LoVo (cell line): ENCODE measurements at regions not wholly inside any gene's neighbourhood (a gene's known extent, or its start where the extent isn't known, plus 50 kb on each side); places are given as distances from the start of the nearest gene placed in this dataset.
A peak's percentile ranks its signal among the peaks of the same experiment; 100 is the strongest.
"Not testable (repeated sequence)": the region's sequence is repeated elsewhere in the genome, so short reads cannot be mapped to it uniquely, and the experiment has no call there.

Source experiments
- DNase-seq: peaks from one replicate; pipeline ENCODE4 v3.0.0-alpha.2; 2016; ENCODE audit warnings: low spot score

DNA sequence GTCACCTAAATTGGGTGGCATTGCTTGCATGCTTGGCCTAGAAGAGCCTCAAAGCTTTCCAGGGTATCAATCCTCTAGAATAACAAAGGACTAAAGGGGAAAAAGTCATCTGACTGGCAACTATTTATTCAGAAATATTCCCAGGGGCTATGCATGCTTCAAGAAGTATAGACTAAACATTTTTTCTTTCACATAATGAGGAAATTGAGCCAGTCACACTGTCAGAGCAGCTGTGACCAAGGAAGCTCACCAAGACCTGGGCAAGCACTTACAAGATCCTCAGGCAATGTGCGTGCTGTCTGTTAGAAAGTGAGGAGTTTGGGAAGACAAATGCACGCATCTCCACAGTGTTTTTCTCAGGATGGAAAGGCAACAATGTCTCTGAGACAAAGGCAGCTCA is 747.2 kb downstream of the DIAPH3 start:
- DNase-seq = no peak

DNA sequence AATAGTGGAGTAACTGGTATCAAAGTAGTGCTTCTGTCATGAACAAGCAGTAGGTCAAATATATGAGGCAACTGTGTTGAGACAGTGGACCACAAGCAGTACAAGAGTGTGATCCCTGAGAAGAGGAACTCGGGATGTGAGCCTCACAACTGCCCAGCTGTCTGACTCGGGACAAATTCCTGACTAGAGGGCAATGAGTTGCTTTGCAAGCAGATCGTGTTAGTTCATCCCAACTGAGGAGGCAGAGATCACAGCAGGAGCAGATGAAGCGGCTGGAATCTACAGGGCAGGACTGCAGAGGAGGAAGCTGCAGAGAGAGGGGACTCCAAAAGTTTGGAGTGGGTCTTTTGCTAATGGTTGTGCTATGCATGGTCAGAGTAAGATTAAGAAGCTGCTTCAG is 741.1 kb downstream of the DIAPH3 start:
- DNase-seq = no peak

DNA sequence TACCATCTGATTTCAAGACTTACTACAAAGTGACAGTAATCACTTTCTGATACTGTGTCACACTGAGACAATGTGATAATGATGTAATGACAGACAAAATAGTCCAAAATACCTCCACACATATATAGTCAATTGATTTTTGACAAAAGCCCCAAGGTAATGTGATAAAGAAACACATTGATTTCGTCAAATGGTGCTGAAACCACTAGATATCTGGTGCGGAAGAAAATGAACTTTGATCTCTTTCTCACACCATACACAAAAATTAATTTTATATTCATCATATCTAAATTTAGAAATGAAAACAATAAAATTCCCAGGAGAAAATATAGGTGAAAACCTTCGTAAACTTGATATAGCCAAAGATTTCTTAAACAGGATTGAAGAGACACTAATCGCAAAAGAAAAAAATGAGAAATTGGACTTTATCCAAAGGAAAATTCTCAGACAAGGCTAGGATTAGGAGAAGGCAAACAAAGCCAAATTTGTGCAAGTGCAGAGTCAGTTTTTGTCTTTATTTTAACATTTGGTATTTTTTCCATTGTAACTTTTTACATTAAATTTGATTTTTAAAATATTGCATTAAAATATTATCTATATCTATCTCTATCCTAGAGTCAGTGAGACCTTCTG is 739.9 kb downstream of the DIAPH3 start:
- no peak for DNase-seq

DNA sequence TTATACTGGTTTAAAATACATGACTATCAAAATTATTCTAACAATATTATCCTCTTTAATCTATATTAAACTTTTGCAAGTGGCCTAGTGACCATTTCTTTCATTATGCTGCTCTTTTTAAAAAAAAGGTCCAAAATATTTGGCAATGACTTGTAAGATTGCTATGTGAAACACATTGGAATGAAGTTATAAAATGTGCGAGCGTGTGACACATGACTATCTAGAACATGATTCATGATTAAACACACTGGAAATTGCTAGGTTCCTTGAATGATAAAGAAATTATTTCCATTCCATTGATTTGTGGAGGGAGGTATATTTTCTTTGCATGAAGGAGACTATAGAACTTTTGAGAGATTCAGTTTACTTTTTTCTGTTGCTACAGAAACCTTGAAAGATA is 739.1 kb downstream of the DIAPH3 start:
- DNase-seq = no peak

DNA sequence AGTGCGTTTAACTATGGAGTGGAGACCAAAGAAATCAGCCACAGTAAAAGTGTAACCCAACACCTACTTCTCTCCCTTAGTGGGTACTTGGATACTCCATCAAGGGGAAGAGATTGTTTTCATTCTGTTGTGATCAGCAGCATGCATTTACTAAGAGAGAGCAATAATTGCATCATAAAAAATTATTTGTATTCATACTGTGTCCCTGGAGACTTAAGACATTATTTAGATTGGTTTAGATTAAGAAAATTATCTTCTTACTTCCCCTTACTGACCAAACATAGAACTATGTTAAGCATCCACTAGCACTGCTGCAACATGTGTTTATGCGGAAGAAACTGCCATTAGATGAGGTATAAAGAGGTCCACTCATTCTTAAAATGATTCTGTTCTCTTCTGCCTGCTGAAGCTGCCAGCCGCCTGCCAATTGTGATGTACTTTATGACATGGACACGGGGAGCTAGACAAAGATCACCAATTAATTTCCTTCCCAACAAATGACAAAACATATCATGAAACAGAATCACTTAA is 738.5 kb downstream of the DIAPH3 start:
- no peak for DNase-seq

DNA sequence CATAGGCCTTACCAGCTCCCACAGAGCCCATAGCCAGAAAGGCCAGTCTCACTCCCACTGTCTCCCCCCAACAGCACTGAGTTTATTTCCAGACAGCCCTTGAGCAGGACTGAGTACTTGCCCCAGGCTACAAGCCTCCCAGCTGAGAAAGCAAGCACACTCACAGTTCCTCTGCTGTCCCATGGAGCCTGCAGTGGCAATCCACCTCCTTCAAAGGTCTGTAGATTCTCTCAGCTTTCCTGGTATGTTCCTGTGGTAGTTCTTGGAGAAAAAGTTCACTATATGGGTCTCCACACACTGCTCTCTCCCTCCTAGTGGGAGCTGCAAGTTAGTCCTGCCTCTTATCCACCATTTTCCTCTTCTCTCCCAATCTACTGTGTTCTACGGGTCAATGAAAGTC is 728.7 kb downstream of the DIAPH3 start:
- DNase-seq = no peak

DNA sequence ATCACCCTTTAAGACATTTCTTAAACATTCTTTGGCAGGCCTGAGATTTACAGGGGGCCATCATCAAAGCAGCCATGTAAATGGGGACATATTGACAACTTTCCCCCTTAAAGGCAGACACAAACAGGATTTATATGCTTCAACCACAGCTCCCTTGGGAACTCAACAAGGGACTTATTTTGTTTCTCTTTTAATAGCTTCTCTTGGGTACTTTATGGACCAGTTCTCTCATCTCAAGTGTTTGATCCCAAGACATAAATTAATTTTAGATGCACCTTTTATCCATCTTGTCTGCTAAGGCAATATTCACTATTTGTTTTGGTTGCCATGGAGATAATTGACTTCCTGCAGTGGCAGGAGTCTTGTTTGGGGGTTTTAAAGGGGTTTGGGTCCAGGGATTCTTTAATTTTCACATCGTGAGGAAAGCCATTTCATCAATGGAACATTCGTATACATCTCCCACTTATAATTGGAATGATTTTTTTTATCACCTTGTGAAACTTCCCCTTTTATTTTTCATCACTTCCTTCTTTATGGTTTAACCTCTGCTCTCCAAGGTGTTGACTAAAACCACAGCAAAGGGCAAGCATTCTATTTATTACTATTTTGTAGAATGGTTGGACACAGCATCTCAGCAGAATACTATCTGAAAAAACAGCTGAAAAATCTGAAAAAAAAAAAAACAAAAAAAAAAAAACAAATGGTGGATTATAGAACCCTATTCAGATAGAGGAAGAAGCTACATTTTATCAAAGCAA is 726.0 kb downstream of the DIAPH3 start:
- DNase-seq = no peak

DNA sequence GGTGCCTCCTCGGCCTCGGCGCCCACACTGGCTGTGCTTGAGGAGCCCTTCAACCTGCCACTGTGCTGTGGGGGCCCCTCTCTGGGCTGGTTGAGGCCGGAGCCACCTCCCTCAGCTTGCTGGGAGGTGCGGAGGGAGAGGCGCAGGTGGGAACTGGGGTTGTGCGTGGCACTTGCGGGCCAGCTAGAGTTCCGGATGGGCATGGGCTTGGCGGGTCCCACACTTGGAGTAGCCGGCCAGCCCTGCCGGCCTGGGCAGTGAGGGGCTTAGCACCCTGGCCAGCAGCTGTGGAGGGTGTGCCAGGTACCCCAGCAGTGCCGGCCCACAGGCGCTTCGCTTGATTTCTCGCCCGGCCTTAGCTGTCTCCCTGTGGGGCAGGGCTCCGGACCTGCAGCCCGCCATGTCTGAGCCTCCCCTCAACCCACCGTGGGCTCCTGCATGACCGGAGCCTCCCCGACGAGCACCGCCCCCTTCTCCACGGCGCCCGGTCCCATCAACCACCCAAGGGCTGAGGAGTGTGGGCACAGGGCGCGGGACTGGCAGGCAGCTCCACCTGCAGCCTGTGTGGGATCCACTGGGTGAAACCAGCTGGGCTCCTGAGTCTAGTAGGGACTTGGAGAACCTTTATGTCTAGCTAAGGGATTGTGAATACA is 723.8 kb downstream of the DIAPH3 start:
- DNase-seq = no peak

DNA sequence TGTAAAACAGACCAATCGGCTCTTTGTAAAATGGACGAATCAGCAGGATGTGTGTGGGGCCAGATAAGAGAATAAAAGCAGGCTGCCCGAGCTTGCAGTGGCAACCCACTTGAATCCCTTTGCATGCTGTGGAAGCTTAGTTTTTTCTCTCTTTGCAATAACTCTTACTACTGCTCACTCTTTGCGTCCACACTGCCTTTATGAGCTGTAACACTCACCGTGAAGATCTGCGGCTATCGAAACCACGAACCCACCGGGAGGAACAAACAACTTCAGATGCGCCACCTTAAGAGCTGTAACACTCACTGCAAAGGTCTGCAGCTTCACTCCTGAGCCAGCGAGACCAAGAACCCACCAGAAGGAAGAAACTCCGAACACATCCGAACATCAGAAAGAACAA is 722.7 kb downstream of the DIAPH3 start:
- not testable (repeated sequence) for DNase-seq

DNA sequence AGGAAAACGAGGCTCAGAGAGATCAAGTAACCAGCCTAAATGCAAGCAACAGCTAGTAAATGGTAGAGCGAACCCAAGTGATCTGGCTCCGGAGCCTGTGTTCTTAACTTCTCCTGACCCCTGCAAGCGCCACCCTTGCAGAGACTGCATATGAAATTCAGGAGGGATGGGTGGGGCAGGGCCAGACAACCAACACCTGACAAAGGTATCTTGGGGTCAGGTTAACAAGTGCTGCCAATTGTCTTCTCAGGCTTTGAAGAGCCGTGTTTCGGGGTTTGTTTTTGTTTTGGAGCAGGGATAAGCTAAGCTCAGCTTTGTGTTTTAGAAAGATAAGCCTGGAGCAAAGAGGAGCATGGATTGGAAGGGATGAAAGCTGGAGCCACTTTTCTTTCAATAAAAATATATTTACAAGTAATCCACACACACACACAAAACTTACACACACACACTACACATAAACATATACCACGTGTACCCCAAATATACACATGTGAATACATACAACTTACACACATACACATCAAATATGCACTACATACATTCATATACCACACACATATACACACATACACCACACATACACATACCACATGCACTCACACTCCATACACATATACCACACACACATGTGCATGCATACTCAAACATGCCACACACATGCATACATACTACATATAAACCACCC is 722.0 kb downstream of the DIAPH3 start:
- no peak for DNase-seq

DNA sequence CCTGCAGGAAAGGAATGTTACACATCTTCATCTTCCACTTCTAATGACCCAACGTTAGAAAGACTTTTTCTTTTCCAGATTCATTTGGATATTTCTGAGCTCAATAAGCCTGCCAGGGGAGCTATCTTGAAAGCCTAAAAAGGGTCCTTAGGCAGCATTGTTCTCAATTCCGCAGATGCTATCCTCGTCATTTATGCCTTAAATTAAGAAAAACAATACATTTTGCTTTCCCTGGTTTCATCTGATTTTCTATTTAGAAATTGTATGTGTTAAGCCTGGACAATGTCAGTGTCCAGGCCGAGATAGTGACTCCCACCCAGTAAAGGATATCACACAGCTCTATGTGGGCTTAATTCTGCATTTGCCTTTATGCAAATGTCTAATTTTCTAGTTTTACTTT is 721.3 kb downstream of the DIAPH3 start:
- no peak for DNase-seq

DNA sequence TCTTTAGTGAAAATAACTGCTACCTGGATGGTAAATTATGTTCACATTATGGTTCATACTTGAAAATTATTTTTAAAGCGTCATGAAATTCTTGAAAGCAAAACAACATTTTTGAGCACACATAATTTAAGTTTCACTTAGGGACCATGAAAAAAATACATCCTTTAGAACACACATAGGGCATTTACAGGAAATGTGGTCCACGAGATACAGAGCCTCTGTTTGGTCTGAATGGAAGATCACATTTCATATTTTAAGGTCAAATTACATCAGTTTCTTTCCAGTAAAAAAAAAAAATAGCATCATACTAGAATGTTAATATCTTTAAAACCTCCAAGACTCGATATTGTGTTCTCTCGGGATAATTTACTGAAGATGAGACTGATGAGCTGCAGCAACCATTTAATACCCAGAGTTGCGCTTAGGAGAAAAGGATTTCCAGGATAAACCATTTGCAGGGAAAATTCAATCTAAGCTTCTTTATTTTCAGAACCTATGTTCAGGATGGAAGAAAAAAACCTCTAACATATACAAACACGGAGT is 720.7 kb downstream of the DIAPH3 start:
- DNase-seq = no peak

DNA sequence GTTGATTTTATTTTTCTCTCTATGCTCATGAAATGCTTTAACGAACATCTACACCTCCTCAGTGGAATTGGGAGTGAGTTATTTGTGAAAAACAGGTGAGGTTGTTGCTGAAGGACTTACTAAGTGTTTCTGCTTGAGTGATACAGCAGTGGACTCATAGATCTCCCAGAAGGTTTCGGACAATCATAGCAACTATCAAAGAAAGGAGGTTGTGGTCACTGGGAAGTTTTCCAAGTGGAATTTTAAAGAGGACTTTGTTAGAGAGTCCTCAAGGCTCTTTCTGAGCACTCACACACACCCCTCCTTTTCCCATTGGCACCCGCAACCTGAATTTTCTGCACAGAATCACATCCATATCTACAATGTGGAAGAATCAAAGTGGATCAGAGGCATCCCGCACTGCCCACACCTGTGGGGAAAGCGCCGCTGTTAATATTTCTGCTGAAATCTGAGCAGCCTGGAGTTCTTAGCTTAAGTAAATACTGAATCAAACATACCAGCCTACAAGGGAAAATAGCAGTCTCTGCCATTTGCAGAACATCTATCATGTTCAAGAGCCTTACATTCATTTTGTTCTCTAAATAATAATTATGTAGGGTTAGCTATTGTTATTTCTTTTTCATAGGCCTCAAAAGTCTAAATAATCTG is 719.4 kb downstream of the DIAPH3 start:
- DNase-seq = no peak

DNA sequence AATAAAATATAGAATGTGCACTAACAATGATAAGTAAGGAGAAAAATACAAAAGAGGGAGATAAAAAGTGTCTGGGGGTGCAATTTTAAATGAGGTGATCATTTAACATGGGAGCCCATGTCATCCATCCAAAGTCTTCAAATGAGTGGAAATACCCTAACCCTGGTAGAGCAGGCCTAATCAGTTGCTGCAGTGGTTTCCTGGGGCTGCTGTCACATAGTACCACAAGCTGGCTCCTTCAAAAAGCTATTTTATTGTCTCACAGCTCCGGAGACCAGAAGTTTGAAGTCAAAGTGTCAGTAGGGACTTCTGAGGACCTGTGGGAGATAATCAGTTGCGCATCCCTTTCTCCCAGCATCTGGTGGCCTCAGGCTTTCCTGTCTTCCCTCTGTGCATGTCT is 717.9 kb downstream of the DIAPH3 start:
- DNase-seq = no peak

DNA sequence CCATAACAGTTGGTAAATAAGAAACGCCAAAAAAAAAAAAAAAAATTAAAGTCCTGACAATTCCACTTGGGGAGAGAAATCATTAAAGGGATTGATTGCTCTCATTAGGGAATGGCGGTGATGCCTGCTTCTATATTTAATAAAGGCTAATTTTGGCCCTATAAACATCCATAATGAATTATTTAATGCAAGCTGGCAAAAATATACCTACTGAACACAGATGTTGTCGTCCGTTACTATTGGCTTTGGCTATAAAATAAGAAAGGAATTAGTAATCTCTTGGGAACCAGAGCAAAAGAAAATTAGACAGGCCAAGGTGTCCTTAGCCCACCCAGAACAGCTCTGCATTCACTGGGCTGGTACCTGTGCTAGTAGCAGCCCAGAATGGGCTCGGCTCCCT is 717.3 kb downstream of the DIAPH3 start:
- DNase-seq = no peak

DNA sequence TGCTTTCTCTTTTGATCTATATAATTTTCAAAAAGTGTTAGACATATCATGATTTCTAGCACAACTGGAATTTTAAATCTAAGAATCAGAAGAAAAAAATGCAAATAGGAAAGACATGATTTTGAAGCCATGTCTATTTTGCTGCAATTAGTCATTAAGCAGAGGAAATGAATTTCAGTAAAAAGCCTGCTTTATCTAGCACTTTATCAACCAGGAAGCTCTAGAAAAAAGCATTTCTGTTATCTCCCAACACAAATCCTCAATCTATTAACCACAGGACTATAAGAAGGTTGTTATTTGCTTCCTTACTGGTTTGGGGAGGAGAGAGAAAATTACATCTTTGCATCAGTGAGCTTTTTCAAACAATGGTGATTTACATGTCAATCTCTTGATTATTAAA is 716.7 kb downstream of the DIAPH3 start:
- DNase-seq = no peak

DNA sequence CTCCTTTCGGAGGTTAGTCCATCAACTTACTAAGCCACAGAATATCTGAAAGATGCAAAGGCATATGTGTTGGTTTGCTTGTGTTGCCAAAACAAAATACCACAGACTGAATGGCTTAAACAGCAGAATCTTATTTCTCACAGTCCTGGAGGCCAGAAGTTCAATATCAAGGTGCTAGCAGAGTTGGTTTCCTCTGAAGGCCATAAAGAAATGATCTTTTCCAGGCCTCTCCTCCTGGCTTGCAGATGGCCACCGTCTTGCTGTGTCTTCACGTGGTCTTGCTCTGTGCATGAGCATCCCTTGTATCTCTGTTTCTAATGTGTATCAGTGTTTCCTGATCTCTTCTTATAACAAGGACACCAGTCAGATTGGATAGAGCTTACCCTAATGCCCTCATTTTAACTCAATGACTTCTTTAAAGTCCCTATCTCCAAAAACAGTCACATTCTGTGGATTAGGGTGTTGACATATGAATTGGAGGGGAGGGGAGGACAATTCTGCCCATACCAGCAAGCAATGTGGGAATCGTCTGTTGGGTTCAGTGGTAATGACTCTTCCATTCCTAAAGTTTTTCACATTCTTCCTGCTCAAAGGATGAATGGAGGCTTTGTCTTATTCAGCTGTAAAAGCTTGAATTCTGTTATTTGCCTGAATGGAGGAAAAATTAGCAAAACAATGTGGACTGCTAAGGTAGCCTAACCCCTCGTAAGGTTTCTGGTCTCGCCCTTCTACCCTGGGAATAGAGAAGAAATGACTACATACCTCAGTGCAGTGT is 715.7 kb downstream of the DIAPH3 start:
- peak; percentile 6 for DNase-seq

DNA sequence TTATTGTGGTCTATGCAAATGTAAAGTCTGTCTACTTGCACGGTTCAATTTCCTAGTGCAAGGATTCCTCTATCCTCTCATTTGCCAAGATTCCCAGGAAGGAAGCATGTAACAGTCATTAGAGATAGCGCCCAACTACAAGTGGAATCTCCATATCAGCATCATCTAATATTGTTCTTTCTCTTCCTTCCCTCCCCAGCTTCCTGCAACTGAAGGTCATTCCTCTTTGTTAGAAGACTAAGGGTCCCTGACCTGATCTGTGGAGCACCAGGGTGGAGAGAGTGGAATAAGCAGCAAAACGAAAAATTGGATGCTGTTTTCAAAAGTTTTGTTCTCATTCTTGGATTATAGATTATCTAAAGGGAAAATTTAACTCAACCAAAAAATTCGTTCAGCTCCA is 714.0 kb downstream of the DIAPH3 start:
- no peak for DNase-seq

DNA sequence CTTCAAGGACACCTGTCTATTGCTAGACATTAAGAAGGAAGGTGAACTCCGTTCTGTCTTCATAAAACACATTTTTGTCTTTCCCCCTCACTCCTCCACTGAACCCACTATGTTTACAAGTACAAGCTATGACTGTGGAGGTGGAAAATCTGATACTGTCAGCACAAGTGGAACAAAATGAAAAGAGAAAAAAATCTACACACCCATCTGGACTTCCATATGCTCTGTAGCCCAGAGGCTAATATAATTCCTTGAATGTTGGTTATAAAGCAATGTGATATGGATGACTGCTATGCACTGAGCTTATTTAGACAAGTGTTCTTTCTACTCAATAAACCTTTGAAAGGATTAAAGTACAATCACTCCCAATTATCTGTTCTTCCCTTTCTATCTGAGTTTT is 713.5 kb downstream of the DIAPH3 start:
- no peak for DNase-seq

DNA sequence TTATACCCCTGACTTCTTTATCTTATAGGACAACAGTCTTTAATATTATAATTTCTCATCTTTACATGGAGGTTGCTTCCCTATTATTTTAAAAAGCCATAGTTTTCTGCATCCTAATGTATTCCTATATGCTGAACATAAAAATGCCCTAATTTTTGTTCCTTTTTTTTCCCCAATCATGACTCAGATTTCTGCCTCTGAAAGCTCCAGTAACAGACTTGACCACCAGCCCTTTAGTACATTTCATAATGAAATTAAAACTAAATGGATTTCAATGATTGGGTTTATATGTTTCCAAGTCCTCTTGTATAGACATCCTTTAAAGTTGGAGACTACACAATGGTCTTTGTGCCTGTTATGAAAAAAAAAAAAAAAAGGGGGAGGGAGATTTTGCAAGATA is 712.5 kb downstream of the DIAPH3 start:
- DNase-seq = no peak
